ENCODE measurements at regions not wholly inside any gene's neighbourhood (a gene's known extent, or its start where the extent isn't known, plus 50 kb on each side); places are given as distances from the start of the nearest gene placed in this dataset.
A peak's percentile ranks its signal among the peaks of the same experiment; 100 is the strongest.
"Not testable (repeated sequence)": the region's sequence is repeated elsewhere in the genome, so short reads cannot be mapped to it uniquely, and the experiment has no call there.

DNA sequence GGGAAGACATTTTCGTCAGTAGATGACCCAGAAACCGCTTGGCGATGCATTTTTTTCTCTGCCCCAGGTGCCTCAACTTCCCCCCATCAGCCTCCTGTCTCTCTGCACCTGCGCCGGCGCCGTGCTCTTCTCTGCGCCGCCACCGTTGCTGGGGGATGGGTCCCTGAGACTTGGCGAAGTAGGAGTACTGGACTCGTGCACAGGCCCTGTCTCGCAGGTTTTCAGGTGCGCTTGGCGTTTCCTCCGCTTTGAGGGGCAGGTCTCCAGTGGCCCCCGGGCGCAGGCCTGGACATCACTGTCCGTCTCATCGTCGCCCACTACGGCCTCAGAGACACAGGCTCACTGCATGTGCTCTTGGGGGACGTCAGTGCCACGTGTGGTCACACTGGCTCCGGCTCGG, 532.1 kb downstream of the FOXD4L4 start:
- not testable (repeated sequence) for DNase-seq (ENCODE audit: low read depth in 2 of 2); H3K4me3 ChIP-seq (replicated peaks in 1 of 2; ENCODE audit: low read depth in 2 of 2, low read length in 2 of 2)

DNA sequence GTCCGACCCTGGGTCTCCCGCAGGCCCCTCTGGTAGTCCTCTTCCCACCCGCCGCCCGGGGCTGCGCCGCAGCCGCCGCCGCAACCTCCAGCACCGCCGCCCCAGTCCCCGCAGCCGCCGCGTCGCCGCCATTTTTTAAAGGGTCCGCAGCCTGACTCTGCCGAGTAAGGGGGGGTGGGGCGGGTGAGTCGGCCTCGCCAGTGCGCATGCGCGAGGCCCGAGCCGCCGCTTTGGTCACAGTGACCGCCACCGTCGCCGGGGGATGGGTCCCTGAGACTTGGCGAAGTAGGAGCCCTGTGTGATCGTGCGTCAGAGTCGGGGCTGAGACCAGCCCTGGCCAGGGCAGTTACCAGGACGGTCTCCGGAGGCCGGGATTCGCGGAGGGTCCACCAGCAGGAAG, 532.8 kb downstream of the FOXD4L4 start:
- peak overlapping the region; percentile 25 to 33 for H3K4me3 ChIP-seq (replicated peaks in 1 of 2; ENCODE audit: low read depth in 2 of 2, low read length in 2 of 2)
- DNase-seq (ENCODE audit: low read depth in 2 of 2): not testable (repeated sequence)

DNA sequence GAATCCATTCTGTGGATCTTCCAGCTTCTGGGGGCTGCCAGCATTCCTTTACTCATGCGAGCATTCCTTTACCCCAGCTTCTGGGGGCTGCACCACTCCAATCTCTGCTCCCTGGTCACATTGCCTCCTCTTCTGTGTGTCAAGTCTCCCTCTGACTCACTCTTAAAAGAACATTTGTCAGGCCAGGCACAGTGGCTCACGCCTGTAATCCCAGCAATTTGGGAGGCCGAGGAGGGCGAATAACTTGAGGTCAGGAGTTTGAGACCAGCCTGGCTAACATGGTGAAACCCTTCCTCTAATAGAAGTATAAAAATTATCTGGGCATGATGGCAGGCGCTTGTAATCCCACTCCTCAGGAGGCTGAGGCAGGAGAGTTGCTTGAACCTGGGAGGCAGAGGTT, 541.9 kb downstream of the FOXD4L4 start:
- not testable (repeated sequence) for H3K4me3 ChIP-seq (replicated peaks in 1 of 2; ENCODE audit: low read depth in 2 of 2, low read length in 2 of 2); DNase-seq (ENCODE audit: low read depth in 2 of 2)
